Mammary epithelial cell (primary cell): ENCODE measurements at regions not wholly inside any gene's neighbourhood (a gene's known extent, or its start where the extent isn't known, plus 50 kb on each side); places are given as distances from the start of the nearest gene placed in this dataset.

Experiments used
- CTCF ChIP-seq, 2 donors: IDR thresholded peaks in 1 of 2; conservative IDR thresholded peaks in 1 of 2; 2 replicates each; pipeline ENCODE4 v1.5.1; 2011 to 2012; ENCODE audit warnings: inconsistent platforms in 2 of 2, low read length in 2 of 2, mild to moderate bottlenecking in 2 of 2, control low read depth in 1 of 2, low read depth in 1 of 2; ENCODE audit not compliant: insufficient read depth in 1 of 2; ENCODE audit errors: extremely low read depth in 1 of 2
- EZH2 ChIP-seq: IDR thresholded peaks from 2 replicates; pipeline ENCODE4 v1.6.1; 2012; ENCODE audit warnings: low read length, inconsistent platforms, borderline replicate concordance

DNA sequence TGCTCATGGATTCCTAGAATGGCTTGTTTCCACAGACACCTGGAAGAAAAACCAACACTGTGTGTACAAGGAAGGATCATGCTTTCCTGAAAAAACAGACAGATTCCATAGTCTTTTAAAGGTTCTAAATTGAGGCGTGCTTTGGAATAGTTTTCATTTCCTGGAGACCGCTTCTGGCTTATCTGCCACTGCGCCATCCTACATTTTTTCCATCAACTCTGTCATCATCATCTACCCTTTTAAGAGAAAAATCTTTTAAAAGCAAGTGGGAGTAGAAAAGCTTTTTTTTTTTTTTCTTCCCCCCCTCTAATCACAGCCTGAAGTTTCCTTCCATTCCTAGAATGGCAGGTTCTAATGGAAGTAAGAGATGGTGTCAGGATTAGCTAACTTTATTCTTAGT lies 379.4 kb upstream of the C2CD4B start:
- no peak for TF ChIP-seq CTCF (conservative IDR thresholded peaks at IDR 0.05 in 1 of 2, IDR thresholded peaks at IDR 0.05 in 1 of 2; ENCODE audit: extremely low read depth in 1 of 2, insufficient read depth in 1 of 2, low read depth in 1 of 2, low read length in 2 of 2)
- TF ChIP-seq EZH2 = no peak
